HG02588 (cell line): ENCODE measurements at regions not wholly inside any gene's neighbourhood (a gene's known extent, or its start where the extent isn't known, plus 50 kb on each side); places are given as distances from the start of the nearest gene placed in this dataset.

Experiments used
- ATAC-seq: cut with Tn5 transposase; IDR thresholded peaks from one replicate; pipeline ENCODE4 v1.9.1; 2021; ENCODE audit warnings: mild to moderate bottlenecking, moderate library complexity; ENCODE audit not compliant: unreplicated experiment

DNA sequence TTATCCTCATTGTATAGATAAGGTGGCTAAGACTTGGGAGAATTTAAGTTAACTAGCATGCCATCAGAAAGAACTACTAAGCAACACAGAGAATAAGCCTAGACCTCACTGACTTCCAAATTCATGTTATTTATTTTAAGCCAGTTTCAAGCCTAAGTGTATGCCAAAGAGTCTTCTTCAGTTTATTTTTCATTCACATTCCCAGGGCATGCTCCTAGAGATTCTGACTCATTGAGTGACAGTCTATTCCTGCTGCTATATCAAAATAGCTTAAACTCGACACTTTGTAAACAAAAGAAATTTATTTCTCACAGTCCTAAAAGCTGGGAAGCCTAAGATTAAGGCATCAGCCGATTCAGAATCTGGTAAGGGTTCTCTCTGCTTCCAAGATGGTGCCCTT, 467.1 kb downstream of the MBD2 start:
- no peak for ATAC-seq

- ATAC-seq: no peak
Measured at GRCh38 chr18:53756610-53756972, 467.9 kb downstream of the MBD2 start.

GRCh38 chr18:53755914-53756609, 468.4 kb downstream of the MBD2 start:
- no peak for ATAC-seq

DNA sequence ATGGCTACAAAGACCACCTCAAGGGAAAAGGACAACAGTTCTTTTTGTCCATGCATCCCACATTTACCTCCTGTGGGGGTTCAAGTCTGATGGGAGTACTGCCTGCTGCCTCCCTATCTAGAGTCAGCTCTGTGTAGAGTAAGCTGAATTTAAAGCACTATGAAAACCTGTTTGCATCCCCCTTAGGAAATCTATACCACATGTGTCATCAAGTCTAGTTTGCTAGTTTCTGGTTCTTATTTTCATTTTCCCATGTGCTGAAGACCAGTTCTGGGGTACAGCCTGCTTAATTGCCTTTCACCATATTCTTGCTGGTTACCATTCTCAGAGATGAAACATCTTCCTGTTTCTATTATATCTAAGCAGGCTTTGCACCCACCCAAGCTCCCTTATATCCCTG, 470.3 kb downstream of the MBD2 start:
- ATAC-seq: no peak

- no peak for ATAC-seq
Measured at GRCh38 chr18:53753601-53754000, 470.9 kb downstream of the MBD2 start.

DNA sequence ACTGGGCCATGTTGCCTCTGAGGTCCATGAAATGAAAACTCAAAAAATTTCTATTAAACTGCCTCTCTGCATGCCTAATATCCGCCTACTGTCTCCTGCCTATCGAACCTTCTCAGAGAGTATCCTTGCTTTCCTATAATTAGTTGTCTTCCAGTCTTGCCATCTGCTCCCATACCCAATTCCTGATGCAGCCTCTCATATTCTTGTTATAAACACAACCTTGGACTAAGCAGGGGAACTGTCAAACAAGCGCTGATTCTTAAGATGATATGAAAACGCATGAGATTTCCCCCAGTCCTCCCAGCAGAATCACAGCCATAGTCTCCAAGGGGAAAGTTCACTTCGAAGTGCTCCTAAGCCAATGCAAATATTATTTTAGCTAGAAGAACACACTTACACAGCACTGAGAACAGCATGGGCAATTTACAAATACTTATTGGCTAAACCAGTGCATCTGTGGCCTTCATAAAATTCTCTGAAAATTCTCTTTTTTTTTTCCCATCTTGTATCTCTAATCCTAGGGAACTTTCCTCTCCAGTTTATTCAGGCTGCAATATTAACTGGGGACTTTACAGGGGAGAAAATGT, 471.6 kb downstream of the MBD2 start:
- no peak for ATAC-seq

DNA sequence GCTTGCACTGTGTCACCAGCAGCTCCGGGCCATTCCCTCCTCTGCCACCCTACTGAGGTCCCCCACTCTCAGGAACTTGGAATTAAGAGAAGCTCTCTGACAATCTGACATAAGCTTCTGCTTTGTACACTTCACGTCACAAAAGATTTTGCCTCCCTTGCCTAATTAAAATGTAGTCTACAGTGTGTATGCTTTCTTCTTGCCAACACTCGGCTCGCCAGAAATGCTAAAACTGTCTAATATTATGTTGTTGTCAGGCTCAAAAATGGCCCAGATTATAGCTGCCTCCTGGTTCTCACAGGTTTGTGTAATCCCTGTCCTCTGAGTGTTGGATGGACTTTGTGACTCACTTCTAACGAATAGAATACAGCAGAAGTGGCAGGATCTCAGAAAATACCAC, 474.7 kb downstream of the MBD2 start:
- ATAC-seq: no peak

GRCh38 chr18:53747663-53748160, 476.8 kb downstream of the MBD2 start:
- ATAC-seq: no peak

GRCh38 chr18:53747210-53747609, 477.3 kb downstream of the MBD2 start:
- no peak for ATAC-seq

DNA sequence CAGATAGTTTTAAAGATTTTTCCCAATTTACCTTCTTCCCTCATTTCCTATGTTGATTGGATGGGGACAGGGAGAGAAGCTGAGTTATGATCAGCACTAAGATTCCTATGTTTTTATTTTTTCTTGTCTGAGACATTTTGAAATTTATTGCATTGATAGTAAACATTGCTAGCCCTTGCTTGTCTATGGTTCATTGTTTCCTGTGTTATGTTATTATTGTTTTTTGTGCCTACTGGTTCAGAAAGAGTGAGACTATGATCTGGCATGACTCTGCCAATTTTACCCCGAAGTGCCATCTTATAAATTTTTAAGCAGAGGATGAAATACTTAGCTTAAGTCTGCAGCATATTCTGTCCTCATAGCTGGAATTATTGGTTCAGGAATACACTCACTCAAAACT, 478.5 kb downstream of the MBD2 start:
- no peak for ATAC-seq

DNA sequence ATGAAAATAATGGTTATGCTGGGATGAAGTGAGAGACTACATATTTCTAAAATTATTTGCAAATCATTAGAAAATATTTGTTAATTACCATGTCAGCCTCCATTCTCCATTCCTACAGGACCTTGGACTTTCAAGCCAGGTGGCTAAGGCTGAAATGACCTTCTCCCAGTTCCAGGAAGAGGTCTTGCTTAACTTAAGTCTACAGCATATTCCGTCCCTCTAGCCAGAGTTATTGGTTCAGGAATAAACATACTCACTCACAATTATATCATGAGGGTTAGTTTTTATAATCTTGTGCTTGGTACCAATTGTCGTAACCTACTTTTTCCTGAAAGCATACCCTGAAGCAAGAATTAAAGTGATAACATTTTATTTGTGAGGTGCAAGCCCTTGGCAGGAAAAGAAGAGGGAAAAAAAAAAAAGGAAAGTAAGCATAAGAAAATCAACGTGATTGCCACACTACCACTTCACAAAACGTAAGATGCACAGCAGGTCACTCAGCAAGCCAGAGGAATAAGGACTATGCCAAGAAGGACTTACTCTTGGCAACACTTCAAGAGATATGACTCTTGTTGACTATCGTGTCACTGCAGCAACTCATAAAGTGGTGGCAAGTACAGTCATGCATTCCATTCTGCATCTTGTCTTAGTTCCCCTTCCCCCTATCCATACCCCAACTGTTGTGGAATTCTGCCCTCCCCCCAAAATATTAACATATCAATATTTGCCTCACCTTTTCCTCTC, 479.1 kb downstream of the MBD2 start:
- no peak for ATAC-seq

GRCh38 chr18:53739700-53740099, 484.8 kb downstream of the MBD2 start:
- no peak for ATAC-seq

GRCh38 chr18:53735526-53735925, 488.9 kb downstream of the MBD2 start:
- ATAC-seq: no peak

GRCh38 chr18:53715243-53715853, 509.1 kb downstream of the MBD2 start:
- no peak for ATAC-seq

DNA sequence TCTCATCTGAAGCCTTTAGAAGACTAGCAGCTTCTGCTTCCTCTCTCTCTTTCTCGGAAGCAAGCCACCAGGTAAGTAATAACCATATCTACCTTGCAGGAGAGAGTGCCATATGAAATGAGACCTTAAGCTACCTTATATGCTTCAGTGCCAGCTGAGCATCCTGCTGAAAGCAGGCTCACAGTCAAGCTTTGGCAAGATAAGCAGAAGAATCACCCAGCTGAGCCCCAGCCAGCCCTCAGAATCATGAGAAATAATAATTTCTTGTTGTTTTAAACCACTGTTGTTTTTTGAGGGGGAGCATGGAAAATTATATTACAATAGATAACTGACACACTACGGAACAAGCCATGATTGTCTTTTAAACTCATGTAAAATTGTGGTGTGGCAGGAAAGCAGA, 514.4 kb downstream of the MBD2 start:
- ATAC-seq: no peak

DNA sequence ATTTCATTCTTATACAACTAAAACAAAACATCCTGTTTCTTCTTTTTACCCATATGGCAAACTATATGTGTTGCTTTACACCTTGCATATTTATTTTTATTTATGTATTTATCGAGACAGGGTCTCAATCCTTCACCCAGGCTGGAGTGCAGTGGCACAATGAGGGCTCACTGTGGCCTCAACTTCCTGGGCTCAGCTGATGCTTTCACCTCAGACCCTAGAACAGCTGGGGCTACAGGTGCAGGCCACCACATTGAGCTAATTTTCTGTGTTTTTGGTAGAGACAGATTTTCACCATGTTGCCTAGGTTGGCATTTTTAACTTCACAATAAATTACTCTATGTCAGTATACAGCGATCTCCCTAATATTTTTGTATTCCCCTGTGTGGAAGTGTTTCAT, 522.0 kb downstream of the MBD2 start:
- no peak for ATAC-seq

DNA sequence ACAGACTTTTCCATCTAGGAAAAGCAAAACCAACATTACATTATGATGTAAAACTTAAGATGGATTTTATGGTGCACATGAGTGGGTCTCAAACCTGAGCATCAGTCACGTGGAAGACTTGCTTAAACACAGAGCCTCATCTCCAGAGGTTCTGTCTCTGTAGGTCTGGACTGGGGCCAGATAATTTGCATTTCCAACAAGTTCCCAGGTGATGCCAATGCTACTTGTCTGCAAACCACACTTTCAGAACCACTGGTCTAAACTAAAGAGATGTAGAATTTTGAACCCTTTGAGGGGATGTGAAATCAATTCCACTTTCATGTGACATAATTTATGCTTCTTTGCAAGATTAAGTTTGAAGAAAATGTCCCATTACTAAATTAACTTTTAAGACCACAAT, 522.8 kb downstream of the MBD2 start:
- ATAC-seq: no peak

DNA sequence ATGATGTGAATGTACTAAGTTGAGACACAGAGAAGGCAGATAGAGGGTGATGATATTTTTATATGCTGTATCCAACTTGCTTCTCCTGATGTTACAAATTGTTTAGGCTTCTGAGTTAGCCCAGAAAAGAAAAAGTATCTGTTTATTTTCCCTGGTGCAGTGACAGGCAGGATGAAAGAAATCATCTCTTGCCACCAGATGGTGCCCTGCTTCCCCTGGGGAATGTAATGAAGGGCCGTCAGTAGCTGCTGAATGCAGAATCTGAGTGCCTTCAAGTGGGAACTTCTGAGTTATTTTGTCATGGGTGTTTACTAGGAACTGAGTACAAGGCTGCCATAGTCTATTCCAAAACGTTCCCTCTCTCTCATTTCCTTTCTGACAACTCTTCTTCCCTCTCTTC, 525.6 kb downstream of the MBD2 start:
- no peak for ATAC-seq

GRCh38 chr18:53689886-53690285, 534.6 kb downstream of the MBD2 start:
- no peak for ATAC-seq

GRCh38 chr18:53686965-53687364, 537.5 kb downstream of the MBD2 start:
- ATAC-seq: no peak

- no peak for ATAC-seq
Measured at GRCh38 chr18:53682796-53683195, 541.7 kb downstream of the MBD2 start.

DNA sequence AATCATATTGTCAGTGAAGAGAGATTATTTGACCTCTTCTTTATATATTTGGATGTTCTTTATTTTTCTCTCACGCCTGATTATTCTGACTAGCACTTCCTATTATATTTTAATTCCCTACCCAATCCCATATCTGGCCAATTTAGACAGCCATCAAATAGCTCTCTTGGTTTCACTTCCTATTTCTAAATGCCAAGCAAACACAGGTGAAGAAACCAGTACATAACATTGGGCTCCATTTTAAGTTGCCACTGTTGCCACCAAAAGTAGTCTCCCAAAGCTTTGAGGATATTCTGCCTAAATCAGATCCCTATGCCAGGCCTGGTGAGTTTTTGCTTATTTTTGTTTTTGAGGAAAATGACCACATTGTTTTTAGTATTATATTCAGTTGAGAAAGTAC, 547.0 kb downstream of the MBD2 start:
- ATAC-seq: no peak
